GM18499 (cell line): ENCODE measurements at regions not wholly inside any gene's neighbourhood (a gene's known extent, or its start where the extent isn't known, plus 50 kb on each side); places are given as distances from the start of the nearest gene placed in this dataset.

Source experiments
- ATAC-seq: cut with Tn5 transposase; IDR thresholded peaks from one replicate; pipeline ENCODE4 v1.9.1; 2021; ENCODE audit warnings: moderate number of reproducible peaks; ENCODE audit not compliant: insufficient read depth, unreplicated experiment

DNA sequence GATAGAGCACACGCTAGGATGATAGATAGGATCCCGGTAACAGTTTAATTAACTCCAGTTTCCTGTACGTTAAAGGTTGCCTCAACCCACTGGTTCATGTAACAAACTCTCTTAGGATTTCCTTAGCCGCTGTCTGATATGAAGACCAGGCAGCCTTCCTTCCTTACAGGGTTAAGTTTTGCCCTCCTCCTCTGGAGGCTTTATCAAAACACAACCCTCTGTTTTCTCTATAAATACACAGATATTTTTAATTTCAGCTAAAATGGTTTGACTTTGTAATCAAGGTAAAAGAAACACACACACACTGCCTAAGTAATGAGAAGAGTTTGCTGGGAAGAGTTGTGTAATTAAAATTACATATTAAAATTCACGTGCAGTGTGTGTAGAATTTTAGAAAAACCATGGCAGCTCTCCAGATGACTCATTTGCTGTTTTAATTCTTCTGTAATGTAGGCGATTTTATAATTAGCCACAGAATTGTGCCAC is 369.8 kb downstream of the CSNK1G3 start:
- ATAC-seq, result no peak

DNA sequence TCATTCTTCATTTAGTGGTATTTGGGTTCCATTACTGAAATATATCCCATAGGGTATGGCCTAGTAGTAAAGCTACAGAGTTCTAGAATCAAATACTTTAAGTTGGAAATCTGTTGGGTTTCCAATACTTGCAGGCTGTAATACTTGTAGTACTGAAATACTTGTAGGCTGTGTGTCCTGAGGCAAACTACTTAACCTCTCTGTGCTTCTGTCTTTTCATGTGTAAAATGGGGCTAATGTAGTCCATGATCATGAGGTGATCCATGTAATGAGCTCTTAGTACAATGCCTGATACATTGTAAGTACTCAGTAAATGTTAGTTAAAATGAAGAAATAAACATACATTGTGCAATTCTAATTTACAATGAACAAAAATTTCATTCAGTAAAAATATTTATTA is 368.9 kb downstream of the CSNK1G3 start:
- no peak for ATAC-seq

DNA sequence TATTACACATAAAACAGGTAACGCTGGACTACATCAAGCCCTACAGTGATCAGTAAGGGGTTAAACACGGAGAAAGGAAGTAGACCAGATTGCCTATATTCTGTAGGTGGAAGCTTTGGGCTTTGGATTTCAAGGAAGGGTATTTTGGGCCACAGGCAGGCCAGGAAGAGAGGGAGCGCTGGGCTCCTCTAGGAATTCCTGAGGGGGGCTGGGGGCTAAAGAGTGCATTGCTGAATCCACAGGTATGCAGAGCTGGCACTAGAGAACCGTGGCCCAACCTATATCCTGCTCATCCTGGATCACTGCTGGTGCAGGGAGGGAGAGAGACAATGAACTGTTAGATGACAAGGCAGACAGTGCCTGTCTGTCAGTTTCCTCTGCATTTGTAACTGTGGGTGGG is 367.1 kb downstream of the CSNK1G3 start:
- ATAC-seq, result no peak

DNA sequence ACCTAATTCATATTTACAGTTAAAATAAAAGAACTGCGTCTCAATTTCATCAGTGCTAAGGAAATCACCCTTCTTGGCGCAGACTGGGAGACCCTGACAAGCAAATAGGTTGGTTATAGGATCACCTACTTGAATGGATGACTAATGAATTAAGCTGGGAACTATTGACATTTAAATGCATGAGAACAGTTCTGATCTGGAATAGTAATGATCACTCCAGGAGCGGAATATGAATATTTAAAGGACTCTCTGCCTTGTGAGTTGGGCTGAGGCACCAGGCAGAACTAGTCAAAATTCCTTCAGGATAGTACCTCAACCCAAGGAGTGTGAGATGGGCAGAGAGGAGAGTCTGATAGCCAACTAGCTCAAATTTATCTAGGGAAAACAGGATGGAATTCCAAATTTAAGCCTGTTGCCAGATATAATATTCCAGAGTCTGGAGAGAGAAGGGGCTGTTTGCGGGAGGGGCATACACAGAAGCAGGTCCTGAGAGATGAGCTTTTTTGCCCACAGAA is 364.4 kb downstream of the CSNK1G3 start:
- no peak for ATAC-seq

DNA sequence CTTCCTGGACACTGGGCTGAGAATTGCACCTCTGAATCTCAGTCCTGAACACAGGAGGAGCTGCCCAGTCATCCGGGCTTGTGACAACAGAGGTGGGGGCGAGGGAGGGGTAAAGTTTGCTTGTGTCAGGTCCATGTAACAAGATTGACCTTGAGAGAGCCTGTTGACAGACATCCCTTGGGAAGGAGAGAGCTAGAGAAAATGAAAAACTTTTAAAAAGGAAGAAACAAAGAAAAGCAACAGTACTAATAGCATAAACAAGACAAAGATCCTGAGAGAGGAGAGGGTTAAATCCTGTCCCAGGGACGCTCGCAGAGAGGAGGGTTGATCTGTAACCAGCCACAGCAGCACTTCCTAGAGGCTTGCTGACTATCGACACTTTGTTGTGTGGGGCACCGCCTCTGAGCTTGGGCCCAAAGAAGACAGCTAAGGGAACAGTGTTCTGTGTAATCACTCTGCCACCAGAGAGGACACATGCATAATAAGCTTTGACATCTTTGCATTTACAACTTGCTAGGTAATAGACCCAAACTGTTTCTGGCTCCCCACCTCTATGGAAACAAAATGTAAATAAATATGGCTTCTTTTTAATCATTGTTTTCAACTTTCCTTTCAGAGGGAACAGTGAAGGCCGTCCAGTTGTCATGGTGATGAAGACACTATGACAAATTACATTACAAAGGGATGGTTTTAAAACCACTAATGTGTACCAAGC is 363.7 kb downstream of the CSNK1G3 start:
- no peak for ATAC-seq

DNA sequence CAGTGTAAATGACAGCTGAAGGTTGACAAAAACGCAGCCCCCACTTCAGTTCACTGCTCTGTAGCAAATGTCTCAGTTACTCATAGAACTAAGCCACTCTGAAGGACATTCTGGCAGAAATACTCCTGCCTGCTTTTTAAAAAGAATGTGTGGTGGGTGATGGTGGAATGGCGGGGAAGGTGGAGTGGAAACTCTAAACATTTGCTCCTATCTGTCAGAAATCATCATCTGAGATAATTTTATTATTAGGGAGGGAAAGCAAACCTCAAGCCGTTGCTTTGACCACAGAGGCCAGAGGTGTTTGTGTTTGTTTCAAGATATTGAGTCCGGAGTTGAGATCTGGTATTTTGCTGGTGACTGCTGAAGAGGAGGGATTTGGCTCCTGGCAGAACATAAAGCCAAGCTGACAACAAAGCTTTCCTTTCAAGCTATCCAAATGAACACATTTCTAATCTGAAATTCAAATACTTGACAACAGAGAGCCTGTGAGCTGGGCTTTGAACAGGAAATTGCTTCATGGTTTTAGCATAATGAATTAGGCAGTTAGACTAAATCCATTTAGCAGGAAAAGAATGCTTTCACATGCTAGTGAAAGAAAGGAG is 362.7 kb downstream of the CSNK1G3 start:
- ATAC-seq, result no peak

DNA sequence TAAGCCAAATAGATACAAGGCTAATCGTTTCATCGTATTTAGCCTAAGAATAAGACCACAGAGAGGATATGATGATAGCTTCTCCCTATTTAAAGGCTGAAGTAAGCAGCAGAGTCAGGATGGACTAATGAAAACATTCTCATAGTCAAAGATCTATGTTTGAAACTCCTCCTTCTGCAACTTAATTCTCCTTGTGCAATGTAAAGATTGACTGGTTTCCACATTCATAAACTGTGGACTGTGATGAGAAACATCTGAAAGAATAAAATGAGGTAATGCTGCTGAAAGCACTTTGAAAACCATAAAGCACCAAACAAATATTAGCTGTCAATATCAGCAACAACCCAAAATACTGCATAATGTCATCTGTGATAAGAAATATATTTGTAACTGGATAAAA is 361.9 kb downstream of the CSNK1G3 start:
- no peak for ATAC-seq

DNA sequence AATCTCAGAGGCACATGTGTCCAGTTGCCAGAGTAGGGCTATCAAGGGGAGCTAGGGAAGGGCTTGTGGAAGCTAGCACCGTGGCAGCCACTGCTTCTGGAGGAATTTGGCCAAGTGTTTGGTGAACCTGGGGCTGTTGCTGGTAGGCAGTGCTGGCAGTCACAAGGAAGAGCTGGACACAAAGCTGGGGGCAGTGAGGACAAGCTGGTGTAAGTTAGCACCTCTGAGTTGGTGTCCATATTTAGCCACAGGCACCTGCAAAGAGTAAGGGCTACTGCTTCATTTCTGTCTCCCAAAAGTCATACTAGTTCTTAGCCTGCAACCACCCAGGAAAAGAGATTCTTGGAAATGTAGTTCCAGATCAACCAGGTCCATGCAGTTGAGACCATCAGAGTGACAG is 359.4 kb downstream of the CSNK1G3 start:
- no peak for ATAC-seq

DNA sequence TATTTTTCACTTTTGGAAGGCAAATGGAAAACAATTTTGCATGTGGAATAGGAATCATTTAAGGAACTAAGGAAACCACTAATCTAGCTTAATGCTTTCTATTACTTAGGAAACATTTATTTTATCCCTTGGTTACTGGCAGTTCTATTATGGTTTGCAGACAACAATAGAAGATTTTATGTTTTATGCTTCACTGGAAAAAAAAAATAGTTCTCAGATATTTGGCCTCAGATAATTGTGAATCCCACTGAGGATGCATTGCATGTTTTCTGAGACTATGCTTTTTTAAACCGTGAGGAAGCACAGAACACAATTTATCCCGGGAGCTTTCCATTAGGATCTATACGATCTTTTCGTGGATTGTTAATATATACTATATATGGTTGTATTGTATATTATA is 356.9 kb downstream of the CSNK1G3 start:
- no peak for ATAC-seq

DNA sequence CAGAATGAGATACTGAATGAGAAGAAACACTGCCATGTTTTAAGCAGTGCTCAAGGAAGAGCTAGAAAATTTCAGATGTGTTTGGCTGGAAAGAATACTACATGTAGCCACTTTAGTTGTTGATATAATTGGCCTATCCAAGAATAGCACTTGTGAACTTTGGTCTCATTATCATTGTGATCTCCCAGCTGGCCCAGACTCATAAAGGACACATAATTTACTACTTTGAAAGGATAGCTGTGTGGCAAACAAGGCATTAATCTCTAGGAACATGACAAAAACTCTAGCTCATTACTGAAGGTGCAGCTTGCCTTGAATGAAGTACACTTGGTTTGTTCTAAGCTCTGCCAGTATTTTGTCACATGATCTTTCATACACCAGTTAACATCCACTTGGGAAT is 356.3 kb downstream of the CSNK1G3 start:
- ATAC-seq, result no peak

DNA sequence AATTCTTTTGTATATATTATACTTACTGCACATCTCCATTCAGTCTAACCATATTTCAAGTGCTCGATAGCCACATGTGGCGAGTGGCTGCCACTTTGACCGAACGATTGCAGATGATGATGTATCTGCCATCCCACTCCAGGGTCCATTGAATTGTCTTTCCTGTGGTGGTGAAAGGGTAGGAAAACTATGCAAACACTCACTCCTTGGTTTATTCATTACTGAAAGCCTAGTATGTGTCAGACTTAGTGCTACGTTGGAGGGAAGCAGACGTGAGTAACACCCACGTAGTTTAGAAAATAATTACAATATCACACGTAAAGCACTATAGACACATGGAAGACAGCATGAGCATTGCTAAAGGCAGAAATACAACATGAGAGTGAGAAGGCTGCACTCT is 353.7 kb downstream of the CSNK1G3 start:
- ATAC-seq, result no peak

DNA sequence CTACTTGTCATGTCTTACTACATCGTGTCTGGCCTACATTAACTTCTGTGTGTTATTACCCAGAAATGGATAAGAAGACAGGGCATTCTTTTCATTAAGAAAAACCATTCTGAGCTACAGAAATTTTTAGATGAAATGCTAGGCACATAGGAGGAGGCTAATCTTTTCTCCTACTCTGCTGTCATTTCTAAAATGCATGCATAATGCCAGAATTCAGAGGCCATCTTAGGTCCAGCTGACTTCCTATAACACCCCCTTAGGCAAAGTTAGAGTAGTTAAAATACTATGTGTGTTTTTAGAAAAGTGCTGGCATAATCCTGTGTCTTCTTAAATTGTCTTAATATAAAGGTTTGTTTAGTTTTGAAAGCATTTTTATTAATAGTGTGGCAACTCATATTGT is 352.6 kb downstream of the CSNK1G3 start:
- ATAC-seq, result no peak

DNA sequence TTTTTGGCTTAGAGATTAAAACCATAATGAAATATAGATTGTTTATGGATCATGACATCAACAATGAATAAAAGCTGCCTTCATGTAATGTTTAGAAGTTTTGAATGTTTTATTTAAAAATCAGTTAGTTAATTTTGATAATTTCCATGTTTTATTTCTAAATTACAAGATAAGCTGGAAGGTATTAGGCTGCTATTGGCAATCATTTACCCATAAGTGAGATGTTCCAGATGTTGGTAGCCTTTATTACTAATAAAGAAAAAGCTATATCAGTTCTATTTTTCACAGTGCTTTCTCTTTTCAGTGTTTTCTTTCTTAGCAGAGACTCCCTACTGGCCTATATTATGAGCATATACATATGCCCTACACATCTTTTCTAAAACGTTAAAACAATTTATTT is 347.0 kb downstream of the CSNK1G3 start:
- no peak for ATAC-seq

DNA sequence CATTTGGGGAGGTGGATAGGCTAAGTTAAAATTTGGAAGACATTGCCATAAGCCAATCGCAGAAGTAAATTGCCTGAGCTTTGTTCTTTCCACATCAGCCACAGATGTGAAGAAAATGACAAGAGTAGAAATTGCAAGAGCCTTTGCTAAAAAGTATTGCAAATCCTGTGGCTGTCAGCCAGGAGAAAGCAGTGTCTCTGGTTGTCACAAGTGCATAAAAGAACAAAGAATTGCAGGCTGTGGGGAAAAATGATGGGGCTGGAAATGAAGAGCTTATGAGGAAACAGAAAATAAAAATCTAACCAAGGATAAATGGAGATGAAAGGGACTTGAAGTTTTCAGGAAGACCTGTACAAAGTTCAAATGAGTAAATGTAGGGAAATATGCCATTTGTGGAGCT is 344.8 kb downstream of the CSNK1G3 start:
- ATAC-seq, result no peak

DNA sequence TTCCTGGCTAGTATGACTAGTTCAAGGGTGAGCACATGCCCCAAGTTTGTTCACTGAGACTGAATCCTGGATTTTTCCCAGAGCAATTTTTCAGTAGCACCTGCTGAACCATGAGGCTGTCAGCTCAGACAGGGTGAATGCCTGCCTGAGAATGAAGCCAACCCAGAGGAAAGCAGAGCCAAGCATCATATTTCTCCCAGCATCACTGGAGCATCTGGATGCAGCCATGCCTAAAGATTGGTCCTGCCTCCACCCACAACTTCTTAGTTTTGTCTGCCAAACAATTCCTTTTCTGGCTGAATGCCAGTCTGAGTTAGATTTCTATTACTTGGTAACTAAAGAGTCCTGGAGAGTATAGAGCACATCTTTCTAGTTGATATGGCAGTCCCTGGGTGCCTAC is 343.6 kb downstream of the CSNK1G3 start:
- no peak for ATAC-seq

DNA sequence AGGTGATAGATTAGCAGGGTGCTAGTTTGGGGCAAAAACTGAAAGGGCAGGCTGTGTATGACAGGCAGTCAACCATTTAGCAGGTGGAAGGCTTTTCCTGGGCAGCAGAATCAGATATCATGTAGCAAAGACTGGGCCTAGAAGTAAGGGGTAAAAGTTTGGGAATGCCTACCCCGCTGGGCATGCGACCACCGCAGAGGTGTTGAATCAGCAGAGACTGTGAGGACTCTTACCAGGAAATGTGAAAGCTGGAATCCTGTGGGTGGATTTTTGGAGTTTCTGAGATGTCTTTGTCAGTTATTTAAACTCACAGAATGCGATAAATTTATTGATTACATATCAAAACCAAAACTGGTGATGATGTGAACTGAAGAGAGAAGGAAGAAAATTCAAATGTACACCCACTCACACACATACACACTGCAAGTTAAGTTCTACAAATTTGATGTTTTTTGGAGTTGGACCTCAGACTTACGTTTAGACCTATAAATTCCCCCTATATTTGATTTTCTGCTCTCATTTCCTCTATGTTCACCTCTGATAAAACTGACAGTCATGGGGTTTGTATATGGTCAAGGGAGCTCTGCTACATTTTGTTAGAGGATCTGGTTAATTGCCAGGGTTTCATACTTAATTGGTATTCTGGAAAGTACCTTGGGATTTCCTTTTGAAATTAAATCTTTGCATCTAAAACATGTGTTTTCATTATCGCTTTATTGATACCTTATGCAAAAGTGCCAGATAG is 333.6 kb downstream of the CSNK1G3 start:
- no peak for ATAC-seq

DNA sequence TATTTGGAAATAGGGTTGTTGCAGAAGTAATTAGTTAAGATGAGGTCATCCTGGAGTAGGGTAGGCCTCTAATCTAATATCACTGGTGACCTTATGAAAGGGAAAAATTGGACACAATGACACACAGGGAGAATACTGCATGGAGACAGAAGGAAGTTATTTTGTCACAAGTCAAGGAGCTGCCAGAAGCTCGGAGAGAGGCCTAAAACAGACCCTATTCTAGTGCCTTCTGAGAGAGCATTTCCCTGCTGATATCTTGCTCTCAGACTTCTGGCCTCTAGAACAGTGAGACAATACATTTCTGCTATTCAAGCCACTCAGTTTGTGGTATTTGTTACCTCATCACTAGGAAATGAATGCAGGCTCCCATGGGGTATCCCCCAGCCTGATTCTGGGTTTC is 332.9 kb downstream of the CSNK1G3 start:
- no peak for ATAC-seq

DNA sequence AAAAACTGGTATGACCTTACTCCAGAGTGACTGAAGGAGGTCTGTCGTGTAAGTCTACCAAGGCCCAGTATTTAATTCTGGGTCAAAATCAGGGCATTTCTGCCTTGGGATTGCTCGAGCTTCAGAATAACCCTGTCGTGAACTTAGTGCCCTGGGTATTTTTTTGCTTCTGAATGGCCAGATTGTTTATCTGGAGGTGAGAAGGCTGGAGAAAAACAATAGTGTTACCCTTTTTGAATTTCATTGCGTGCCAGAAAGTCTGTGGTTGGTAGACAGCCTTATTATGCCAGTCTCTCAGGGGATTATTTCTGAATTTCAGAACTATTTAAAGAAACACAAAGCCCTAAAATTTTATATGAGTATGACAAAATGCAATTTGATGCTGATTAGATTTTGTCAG is 323.4 kb downstream of the CSNK1G3 start:
- no peak for ATAC-seq

DNA sequence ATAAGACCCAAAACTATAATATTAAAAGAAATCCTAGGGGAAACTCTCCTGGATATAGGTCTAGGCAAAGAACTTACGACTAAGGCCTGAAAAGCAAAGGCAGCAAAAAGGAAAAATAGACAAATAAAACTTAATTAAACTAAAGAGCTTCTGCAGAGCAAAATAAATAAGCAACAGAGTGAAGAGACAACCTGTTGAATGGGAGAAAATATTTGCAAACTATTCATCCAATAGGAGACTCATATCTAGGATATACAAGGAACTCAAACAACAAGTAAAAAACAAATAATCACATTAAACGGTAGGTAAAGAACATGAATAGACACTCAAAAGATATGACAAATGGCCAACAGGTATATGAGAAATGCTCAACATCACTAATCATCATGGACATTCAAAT is 318.6 kb downstream of the CSNK1G3 start:
- no peak for ATAC-seq

DNA sequence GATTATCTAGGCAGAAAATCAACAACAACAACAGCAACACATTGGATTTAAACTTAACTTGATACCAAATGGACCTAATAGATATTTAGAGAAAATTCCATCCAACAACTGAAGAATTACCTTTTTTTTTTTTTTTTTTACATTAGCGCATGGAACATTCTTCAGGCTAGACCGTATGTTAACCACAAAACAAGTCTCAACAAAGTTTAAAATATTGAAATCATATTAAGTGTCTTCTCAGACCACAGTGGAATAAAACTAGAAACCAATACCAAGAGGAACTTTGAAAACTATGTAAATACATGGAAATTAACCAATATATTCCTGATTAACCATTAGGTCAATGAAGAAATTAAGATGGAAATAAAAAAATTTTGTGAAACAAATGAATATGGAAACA is 315.8 kb downstream of the CSNK1G3 start:
- ATAC-seq, result no peak

DNA sequence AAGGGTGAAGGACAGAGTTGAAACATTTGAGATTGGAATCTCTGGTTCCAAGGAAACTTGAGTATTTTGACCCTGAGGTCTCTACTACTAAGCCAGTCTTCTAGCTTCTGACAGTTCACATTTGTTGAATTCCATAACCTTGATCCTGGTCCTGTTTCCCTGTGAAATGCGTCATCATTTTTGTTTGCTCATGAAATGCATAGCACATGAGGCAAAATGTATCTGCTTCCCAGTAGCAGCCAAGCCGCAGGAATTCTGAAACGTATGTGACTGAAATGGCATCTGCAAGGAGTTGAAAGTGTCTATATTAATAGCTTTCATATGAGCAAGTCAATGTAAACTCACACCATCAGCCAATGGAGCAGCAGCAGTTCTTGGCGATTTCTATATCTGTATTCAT is 307.9 kb downstream of the CSNK1G3 start:
- ATAC-seq, result no peak
